Keratinocyte (primary cell): ENCODE measurements at regions not wholly inside any gene's neighbourhood (a gene's known extent, or its start where the extent isn't known, plus 50 kb on each side); places are given as distances from the start of the nearest gene placed in this dataset.

Experiments
- EZH2 ChIP-seq: IDR thresholded peaks from one replicate; pipeline ENCODE4 v1.6.1; 2012; ENCODE audit warnings: inconsistent platforms, mild to moderate bottlenecking, low read length, moderate library complexity
- TF ChIP-seq, protein P1 (sequence below), 3 experiments: IDR thresholded peaks in 1 of 3; conservative IDR thresholded peaks in 1 of 3; optimal IDR thresholded peaks in 1 of 3; 2 replicates in 2 of 3; 3 replicates in 1 of 3; pipeline versions ENCODE3 to v1.5.1; 2011; ENCODE audit warnings: low read length in 3 of 3, mild to moderate bottlenecking in 3 of 3, moderate library complexity in 2 of 3, control low read depth in 1 of 3, inconsistent platforms in 1 of 3; ENCODE audit not compliant: insufficient read depth in 2 of 3; ENCODE audit errors: extremely low read depth in 1 of 3

DNA sequence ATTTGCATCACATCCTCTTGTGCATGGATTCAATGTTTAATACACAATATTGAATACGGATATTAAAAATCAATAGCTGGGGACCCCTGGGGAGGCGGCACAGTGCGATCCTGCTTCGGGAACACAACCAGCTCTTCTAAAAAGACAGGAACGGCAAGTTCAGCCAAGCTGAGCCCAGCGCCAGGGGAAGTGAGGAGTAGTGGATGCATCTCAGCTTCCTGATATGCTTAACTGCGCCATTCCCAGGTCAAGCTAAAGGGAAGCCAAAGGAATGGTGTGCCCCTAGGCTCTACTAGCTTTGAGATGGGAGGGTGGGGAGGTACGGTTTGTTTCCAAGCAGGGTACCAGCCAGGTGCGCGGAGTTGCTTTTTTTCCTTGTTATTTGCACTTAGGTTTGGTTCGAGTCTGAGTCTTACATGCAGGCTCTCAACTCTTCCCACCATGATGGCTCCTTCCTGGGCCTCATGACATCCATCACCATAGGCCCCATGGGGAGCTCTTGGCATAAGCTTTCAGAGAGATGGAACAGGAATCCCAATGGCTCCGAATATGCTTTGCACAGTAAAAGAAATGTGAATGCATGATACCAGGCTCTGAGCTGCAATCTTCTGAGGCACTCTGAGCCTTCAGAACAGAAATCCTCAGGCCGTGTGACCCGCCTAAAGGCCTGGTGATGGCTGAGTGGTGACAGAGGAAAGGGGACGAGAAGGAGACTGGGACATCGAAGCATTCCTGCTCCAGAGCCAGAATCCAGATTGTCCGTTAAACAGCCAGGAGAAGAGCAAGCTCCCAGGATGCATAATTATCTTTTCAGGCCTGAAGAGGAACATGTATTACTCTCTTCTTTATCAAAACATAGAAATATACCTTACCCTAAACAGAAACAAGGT is 51.8 kb upstream of the BCOR start:
- TF ChIP-seq, protein P1, sequence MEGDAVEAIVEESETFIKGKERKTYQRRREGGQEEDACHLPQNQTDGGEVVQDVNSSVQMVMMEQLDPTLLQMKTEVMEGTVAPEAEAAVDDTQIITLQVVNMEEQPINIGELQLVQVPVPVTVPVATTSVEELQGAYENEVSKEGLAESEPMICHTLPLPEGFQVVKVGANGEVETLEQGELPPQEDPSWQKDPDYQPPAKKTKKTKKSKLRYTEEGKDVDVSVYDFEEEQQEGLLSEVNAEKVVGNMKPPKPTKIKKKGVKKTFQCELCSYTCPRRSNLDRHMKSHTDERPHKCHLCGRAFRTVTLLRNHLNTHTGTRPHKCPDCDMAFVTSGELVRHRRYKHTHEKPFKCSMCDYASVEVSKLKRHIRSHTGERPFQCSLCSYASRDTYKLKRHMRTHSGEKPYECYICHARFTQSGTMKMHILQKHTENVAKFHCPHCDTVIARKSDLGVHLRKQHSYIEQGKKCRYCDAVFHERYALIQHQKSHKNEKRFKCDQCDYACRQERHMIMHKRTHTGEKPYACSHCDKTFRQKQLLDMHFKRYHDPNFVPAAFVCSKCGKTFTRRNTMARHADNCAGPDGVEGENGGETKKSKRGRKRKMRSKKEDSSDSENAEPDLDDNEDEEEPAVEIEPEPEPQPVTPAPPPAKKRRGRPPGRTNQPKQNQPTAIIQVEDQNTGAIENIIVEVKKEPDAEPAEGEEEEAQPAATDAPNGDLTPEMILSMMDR (optimal IDR thresholded peaks at IDR 0.05 in 1 of 3, IDR thresholded peaks at IDR 0.05 in 1 of 3, conservative IDR thresholded peaks at IDR 0.05 in 1 of 3; ENCODE audit: extremely low read depth in 1 of 3, insufficient read depth in 2 of 3, low read length in 3 of 3) = no peak
- TF ChIP-seq EZH2 = no peak
